SK-N-SH treated with all-trans-retinoic acid at 6 μM for 48 hours (cell line): ENCODE measurements at regions not wholly inside any gene's neighbourhood (a gene's known extent, or its start where the extent isn't known, plus 50 kb on each side); places are given as distances from the start of the nearest gene placed in this dataset.

Source experiments
- ATAC-seq: fragments of 200-7000 bp; cut with Tn5 transposase; 3 replicates; pipeline ENCODE4 v1.9.1; 2020; ENCODE audit warnings: mild to moderate bottlenecking, moderate library complexity
- BACH2 ChIP-seq: fragments of 250-450 bp; sonication (Bioruptor Pico); IDR thresholded peaks from 2 replicates; pipeline ENCODE4 v1.9.0; 2021; ENCODE audit warnings: mild to moderate bottlenecking, borderline replicate concordance
- CREB5 ChIP-seq: fragments of 250-450 bp; sonication (Bioruptor Pico); IDR thresholded peaks from 2 replicates; pipeline ENCODE4 v1.5.1; 2020; ENCODE audit warnings: low read depth, mild to moderate bottlenecking, moderate library complexity
- CSDC2 ChIP-seq: fragments of 250-450 bp; sonication (Bioruptor Pico); IDR thresholded peaks from 2 replicates; pipeline ENCODE4 v1.5.0; 2020; ENCODE audit warnings: mild to moderate bottlenecking, moderate library complexity
- CSRNP3 ChIP-seq: fragments of 250-450 bp; sonication (Bioruptor Pico); IDR thresholded peaks from 2 replicates; pipeline ENCODE4 v1.5.1; 2021; ENCODE audit warnings: mild to moderate bottlenecking, moderate library complexity
- ESRRG ChIP-seq: fragments of 250-450 bp; sonication (Bioruptor Pico); IDR thresholded peaks from 2 replicates; pipeline ENCODE4 v1.6.1; 2021; ENCODE audit warnings: mild to moderate bottlenecking
- GLIS3 ChIP-seq: fragments of 250-450 bp; sonication (Bioruptor Pico); IDR thresholded peaks from 2 replicates; pipeline ENCODE4 v1.5.0; 2020; ENCODE audit warnings: mild to moderate bottlenecking, moderate library complexity
- POU6F1 ChIP-seq: fragments of 250-450 bp; sonication (Bioruptor Pico); IDR thresholded peaks from 2 replicates; pipeline ENCODE4 v1.8.0; 2021; ENCODE audit warnings: low read depth, mild to moderate bottlenecking, moderate library complexity, borderline replicate concordance
- PPARA ChIP-seq: fragments of 250-450 bp; sonication (Bioruptor Pico); IDR thresholded peaks from 2 replicates; pipeline ENCODE4 v1.5.0; 2020; ENCODE audit warnings: mild to moderate bottlenecking, borderline replicate concordance
- RARB ChIP-seq: fragments of 250-450 bp; sonication (Bioruptor Pico); IDR thresholded peaks from 2 replicates; pipeline ENCODE4 v1.8.0; 2021; ENCODE audit warnings: mild to moderate bottlenecking, moderate library complexity
- SNAI2 ChIP-seq: fragments of 250-450 bp; sonication (Bioruptor Pico); IDR thresholded peaks from 2 replicates; pipeline ENCODE4 v1.5.0; 2020; ENCODE audit warnings: mild to moderate bottlenecking, moderate library complexity
- TCF4 ChIP-seq: fragments of 250-450 bp; sonication (Bioruptor Pico); IDR thresholded peaks from 2 replicates; pipeline ENCODE4 v1.8.0; 2021; ENCODE audit warnings: mild to moderate bottlenecking, moderate library complexity, borderline replicate concordance
- TOX ChIP-seq: fragments of 250-450 bp; sonication (Bioruptor Pico); IDR thresholded peaks from 2 replicates; pipeline ENCODE4 v1.8.0; 2021; ENCODE audit warnings: mild to moderate bottlenecking, moderate library complexity, borderline replicate concordance
- TSHZ2 ChIP-seq: fragments of 250-450 bp; sonication (Bioruptor Pico); IDR thresholded peaks from 2 replicates; pipeline ENCODE4 v1.5.0; 2020; ENCODE audit warnings: mild to moderate bottlenecking, moderate library complexity
- ZFP30 ChIP-seq: fragments of 450-650 bp; formaldehyde crosslinking; IDR thresholded peaks from 2 replicates; pipeline ENCODE4 v1.5.0; 2022; ENCODE audit warnings: mild to moderate bottlenecking, moderate library complexity
- ZNF565 ChIP-seq: fragments of 450-650 bp; formaldehyde crosslinking; conservative IDR thresholded peaks from 2 replicates; pipeline ENCODE4 v1.5.0; 2020; ENCODE audit warnings: low read depth, mild to moderate bottlenecking, moderate library complexity
- ZNF70 ChIP-seq: fragments of 450-650 bp; formaldehyde crosslinking; IDR thresholded peaks from 2 replicates; pipeline ENCODE4 v1.5.0; 2020; ENCODE audit warnings: mild to moderate bottlenecking, moderate library complexity
- ZNF8 ChIP-seq: fragments of 450-650 bp; formaldehyde crosslinking; IDR thresholded peaks from 2 replicates; pipeline ENCODE4 v1.5.0; 2020; ENCODE audit warnings: mild to moderate bottlenecking, moderate library complexity
- TF ChIP-seq, protein P1 (sequence below): fragments of 250-450 bp; sonication (Bioruptor Pico); IDR thresholded peaks from 2 replicates; pipeline ENCODE4 v1.8.0; 2020; ENCODE audit warnings: mild to moderate bottlenecking, moderate library complexity, borderline replicate concordance

DNA sequence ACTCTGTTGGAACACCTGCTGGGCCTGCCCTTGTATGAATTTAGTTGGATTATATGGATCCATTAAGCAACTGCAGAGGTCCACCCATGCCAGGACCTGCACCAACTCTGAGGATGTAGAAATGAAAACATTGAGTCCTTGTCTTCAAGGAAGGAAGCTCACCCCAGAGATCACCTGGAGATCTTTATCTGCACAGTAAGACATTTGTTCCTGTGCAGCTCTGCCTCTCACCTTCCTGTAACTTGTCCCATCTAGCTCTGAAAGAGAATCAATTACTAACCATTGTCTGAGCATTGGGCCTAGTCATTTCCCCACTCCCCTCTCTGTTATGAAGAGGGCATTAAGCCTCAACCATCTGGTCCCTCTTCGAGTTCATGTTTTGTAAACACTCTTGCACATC lies 105.2 kb upstream of the YWHAQ start:
- no peak for ATAC-seq
- TF ChIP-seq PPARA (CRISPR knock-in tag), result no peak
- TF ChIP-seq CSRNP3 (CRISPR knock-in tag), result no peak
- TF ChIP-seq TOX (CRISPR knock-in tag), result no peak
- no peak for TF ChIP-seq RARB (CRISPR knock-in tag)
- TF ChIP-seq ZNF565 (CRISPR knock-in tag), result no peak
- TF ChIP-seq ZFP30, result no peak
- TF ChIP-seq, protein P1, sequence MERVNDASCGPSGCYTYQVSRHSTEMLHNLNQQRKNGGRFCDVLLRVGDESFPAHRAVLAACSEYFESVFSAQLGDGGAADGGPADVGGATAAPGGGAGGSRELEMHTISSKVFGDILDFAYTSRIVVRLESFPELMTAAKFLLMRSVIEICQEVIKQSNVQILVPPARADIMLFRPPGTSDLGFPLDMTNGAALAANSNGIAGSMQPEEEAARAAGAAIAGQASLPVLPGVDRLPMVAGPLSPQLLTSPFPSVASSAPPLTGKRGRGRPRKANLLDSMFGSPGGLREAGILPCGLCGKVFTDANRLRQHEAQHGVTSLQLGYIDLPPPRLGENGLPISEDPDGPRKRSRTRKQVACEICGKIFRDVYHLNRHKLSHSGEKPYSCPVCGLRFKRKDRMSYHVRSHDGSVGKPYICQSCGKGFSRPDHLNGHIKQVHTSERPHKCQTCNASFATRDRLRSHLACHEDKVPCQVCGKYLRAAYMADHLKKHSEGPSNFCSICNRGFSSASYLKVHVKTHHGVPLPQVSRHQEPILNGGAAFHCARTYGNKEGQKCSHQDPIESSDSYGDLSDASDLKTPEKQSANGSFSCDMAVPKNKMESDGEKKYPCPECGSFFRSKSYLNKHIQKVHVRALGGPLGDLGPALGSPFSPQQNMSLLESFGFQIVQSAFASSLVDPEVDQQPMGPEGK (CRISPR knock-in tag), result no peak
- TF ChIP-seq CSDC2 (CRISPR knock-in tag), result no peak

DNA sequence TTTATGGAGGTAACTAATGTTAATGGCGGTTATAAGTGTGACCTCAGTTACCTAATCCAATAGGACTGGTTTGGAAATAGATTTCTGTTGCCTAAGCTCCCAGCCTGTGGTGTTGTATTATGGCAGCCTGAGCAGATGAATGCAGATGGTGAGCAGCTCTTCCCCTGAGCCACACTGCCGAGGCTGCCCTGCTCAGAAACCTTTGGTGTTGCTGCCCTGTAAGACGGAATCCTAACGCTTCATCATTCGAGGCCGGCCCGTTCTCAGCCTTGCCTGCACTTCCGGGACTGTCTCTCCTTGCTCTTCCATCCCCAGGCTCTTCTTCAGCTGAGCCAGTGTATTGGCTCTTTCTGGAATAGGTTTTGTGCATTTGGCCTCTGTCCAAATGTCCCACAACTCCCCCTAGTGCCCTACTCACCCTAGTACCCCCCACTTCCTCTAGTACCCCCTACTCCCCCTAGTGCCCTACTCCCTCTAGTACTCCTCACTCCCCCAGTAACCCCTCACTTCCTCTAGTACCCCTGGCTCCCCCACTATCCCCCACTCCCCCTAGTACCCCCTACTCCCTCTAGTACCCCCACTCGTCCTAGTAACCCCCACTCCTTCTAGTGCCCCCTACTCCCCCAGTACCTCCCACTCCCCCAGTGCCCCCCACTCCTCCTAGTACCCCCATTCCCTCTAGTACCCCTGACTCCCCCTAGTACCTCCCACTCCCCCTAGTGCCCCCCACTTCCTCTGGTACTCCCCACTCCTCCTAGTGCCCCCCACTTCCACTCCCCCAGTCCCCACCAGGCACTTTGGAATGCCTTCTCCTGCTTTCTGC lies 106.0 kb upstream of the TAF1B start:
- no peak for ATAC-seq
- TF ChIP-seq BACH2 (CRISPR knock-in tag), result no peak
- no peak for TF ChIP-seq ZNF8 (CRISPR knock-in tag)
- no peak for TF ChIP-seq POU6F1 (CRISPR knock-in tag)
- TF ChIP-seq ESRRG, result no peak
- TF ChIP-seq ZNF70, result no peak
- no peak for TF ChIP-seq GLIS3 (CRISPR knock-in tag)
- TF ChIP-seq TOX (CRISPR knock-in tag), result no peak
- no peak for TF ChIP-seq TSHZ2 (CRISPR knock-in tag)
- TF ChIP-seq, protein P1 (CRISPR knock-in tag), result no peak
- TF ChIP-seq SNAI2, result no peak
- TF ChIP-seq CSDC2 (CRISPR knock-in tag), result no peak
- no peak for TF ChIP-seq CREB5

- no peak for ATAC-seq
- TF ChIP-seq ZFP30, result no peak
- no peak for TF ChIP-seq ZNF8 (CRISPR knock-in tag)
- no peak for TF ChIP-seq CSRNP3 (CRISPR knock-in tag)
- TF ChIP-seq CREB5, result no peak
- no peak for TF ChIP-seq RARB (CRISPR knock-in tag)
- TF ChIP-seq POU6F1 (CRISPR knock-in tag), result no peak
- TF ChIP-seq PPARA (CRISPR knock-in tag), result no peak
- TF ChIP-seq CSDC2 (CRISPR knock-in tag), result no peak
- no peak for TF ChIP-seq TCF4
- no peak for TF ChIP-seq ZNF70
These were observed 105.2 kb upstream of the TAF1B start for GRCh38 chr2:9738062-9738461.
